Effector memory CD4-positive, alpha-beta T cell (primary cell): ENCODE measurements at regions not wholly inside any gene's neighbourhood (a gene's known extent, or its start where the extent isn't known, plus 50 kb on each side); places are given as distances from the start of the nearest gene placed in this dataset.
A peak's percentile ranks its signal among the peaks of the same experiment; 100 is the strongest.
"Not testable (repeated sequence)": the region's sequence is repeated elsewhere in the genome, so short reads cannot be mapped to it uniquely, and the experiment has no call there.

ENCODE experiments used
- DNase-seq, 3 donors: peaks; one replicate each; pipeline ENCODE4 v3.0.0-alpha.2; 2020
- H3K27ac ChIP-seq: 2 replicates; pipeline ENCODE4 v1.7.0; 2013; ENCODE audit warnings: mild to moderate bottlenecking, low read length, moderate library complexity; ENCODE audit not compliant: insufficient read depth, poor library complexity, severe bottlenecking
- H3K27me3 ChIP-seq: replicated peaks from 2 replicates; pipeline ENCODE4 v1.7.0; 2013; ENCODE audit warnings: mild to moderate bottlenecking, low read length; ENCODE audit not compliant: insufficient read depth, control insufficient read depth, poor library complexity, severe bottlenecking
- H3K36me3 ChIP-seq: 2 replicates; pipeline ENCODE4 v1.7.0; 2013; ENCODE audit warnings: mild to moderate bottlenecking, low read length, moderate library complexity; ENCODE audit not compliant: control insufficient read depth, insufficient read depth
- H3K4me1 ChIP-seq: 2 replicates; pipeline ENCODE4 v1.7.0; 2013; ENCODE audit warnings: low read length, mild to moderate bottlenecking; ENCODE audit not compliant: control insufficient read depth, insufficient read depth, poor library complexity, severe bottlenecking
- H3K4me3 ChIP-seq: 2 replicates; pipeline ENCODE4 v1.7.0; 2013; ENCODE audit warnings: low read length, low read depth, mild to moderate bottlenecking; ENCODE audit not compliant: insufficient read depth, poor library complexity, severe bottlenecking
- H3K9me3 ChIP-seq: 2 replicates; pipeline ENCODE4 v1.7.0; 2013; ENCODE audit warnings: mild to moderate bottlenecking, low read length, moderate library complexity; ENCODE audit not compliant: control insufficient read depth

DNA sequence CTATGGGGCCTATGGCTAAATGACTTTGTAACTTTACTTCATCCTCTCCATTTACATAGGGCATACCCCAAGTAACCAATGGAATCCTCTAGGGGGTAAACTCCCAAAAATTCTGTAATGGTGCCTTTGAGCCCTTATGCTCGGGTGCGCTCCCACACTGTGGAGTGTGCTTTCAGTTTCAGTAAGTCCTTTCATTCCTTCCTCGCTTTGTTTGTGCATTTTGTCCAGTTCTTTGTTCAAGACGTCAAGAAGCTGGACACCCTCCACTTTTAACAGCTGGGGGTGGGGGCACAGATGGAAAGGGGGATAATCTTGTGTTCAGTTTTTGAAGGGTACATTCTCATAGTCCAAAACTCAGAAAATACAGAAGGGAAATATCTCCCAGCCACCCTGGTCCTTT lies 84.4 kb upstream of the C2CD4B start:
- Histone ChIP-seq H3K27me3 (no peaks in the 10 kb centered on the region), H3K4me3 (no peak overlapping the region), H3K27ac (no peak overlapping the region), H3K36me3 (no peaks in the 10 kb centered on the region), H3K9me3 (no peaks in the 10 kb centered on the region), H3K4me1 (no peaks in the 10 kb centered on the region)
- no peak for DNase-seq

DNA sequence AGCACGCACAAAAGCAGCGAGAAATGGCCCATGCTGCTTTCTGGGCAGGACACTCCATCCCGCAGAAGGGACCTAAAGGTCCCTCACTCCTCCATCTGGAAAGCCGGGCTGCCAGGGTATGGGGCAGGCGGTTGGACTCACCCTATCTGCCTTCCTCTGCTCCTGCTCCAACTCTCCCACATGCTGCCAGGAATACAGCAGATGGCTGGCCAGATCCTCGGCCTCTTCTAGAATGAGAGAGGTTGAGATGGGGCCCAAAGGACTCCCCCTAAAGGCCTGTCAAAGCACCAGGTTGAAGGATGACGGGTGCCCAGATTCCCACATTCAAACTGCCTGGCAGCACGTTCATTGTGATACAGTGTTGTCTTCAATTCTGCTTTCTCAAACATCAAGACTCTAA lies 85.1 kb upstream of the C2CD4B start:
- H3K27me3 ChIP-seq: no peaks in the 10 kb centered on the region

DNA sequence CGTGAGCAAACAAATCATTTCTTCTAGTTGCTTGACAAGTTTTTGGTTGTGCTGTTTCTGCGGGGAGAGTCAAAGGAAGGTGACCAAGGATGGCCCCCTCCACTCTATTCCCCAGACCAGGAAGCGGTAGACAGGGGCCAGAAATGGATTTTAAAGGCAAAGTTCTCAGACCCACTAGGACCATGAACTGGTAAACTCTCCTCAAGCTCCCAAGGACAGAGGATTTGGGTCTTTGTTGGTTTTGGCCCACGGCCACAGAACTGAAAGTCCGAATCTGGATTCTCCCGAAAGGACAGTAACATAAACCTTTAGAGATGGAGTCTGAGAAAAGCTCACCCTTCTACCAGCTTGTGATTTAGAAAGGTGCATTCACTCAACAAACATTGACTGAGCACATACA lies 85.9 kb upstream of the C2CD4B start:
- Histone ChIP-seq H3K4me3 (no peak overlapping the region), H3K27me3 (no peaks in the 10 kb centered on the region), H3K4me1 (no peaks in the 10 kb centered on the region), H3K9me3 (no peaks in the 10 kb centered on the region), H3K36me3 (no peaks in the 10 kb centered on the region), H3K27ac (no peak overlapping the region)
- DNase-seq: no peak

More for the DNA sequence above, 85.1 kb upstream of the C2CD4B start:
- H3K4me3 ChIP-seq: no peak overlapping the region
- H3K36me3 ChIP-seq: no peaks in the 10 kb centered on the region
- no peaks in the 10 kb centered on the region for H3K4me1 ChIP-seq
- H3K27ac ChIP-seq: no peak overlapping the region
- no peak for DNase-seq
- H3K9me3 ChIP-seq: no peaks in the 10 kb centered on the region

DNA sequence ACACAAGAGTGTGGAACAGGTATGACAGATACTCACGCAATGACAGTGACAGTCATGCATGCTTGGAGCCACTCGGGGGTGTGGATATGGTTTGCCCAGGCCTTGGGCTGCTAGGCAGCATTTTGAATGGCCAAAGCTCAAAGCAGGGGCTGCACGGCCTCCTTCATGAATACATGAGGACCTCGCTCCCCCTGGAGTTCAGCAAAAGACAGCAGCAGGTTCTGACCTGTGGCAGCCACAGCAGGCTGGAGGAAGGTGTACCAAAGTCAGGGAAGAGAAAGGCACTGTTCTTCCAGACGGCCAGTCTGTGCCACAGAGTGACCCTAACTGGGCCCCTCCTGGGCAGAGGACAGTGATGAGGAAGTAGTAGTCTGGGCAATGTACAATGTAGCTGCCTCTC lies 88.2 kb upstream of the C2CD4B start:
- DNase-seq: no peak
- no peak overlapping the region for H3K27ac ChIP-seq
- no peaks in the 10 kb centered on the region for H3K27me3 ChIP-seq

DNA sequence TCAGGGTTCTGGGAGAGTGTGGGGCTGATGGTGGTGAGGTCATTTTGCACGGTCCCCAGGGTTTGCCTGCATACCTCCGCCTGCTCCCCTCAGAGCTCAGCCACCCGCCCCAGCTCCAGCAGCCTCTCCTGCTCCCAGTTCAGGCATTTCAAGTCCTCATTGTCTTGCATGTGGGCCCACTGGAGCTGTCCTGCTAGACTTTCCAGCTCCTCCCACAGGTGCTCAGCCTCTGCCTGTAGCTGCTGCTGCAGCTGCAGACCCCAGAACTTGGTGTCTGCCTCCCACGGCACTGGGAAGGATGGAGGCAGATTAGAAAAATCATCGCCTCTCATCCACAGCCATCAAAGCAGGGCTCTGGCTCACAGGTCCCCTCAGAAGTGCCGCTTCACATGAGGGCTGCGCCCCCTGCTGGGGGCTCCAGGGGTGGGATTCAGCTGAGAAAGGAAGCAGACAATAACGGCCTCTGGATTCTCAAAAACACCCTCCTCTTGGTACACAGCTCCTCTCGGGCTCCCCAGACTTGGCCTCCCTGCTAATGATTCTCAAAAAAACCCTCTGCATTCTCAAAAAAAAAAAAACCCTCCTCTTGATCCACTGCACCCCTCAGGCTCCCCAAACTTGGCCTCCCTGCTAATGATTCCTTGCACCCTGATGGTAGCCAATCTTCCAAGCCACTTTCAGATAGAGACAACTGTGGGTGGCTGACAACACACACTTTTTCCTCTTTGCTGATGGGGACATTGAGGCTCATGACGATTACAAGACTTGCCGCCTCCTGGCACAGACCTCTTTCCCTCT lies 89.3 kb upstream of the C2CD4B start:
- Histone ChIP-seq H3K36me3 (no peaks in the 10 kb centered on the region), H3K27ac (no peak overlapping the region), H3K27me3 (no peaks in the 10 kb centered on the region), H3K4me3 (no peak overlapping the region), H3K4me1 (no peaks in the 10 kb centered on the region), H3K9me3 (no peaks in the 10 kb centered on the region)
- DNase-seq: peak; percentile 17 to 42 (median 19)

More for the DNA sequence above, 88.2 kb upstream of the C2CD4B start:
- Histone ChIP-seq H3K4me3 (no peak overlapping the region), H3K9me3 (no peaks in the 10 kb centered on the region), H3K36me3 (no peaks in the 10 kb centered on the region), H3K4me1 (no peaks in the 10 kb centered on the region)

DNA sequence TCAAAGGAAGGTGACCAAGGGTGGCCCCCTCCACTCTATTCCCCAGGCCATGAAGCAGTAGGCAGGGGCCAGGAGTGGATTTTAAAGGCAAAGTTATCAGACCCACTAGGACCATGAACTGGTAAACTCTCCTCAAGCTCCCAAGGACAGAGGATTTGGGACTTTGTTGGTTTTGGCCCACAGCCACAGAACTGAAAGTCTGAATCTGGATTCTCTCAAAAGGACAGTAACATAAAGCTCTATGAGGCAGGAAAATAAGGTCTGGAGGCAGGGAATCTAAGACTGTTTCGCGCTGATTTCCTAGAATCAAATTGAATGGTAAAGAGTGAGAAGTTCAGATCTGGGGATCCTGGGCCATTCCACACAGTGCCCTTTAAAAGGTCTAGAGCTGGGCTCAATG lies 91.3 kb upstream of the C2CD4B start:
- not testable (repeated sequence) for H3K4me1 ChIP-seq, H3K27me3 ChIP-seq, H3K27ac ChIP-seq, H3K4me3 ChIP-seq, H3K9me3 ChIP-seq, H3K36me3 ChIP-seq, DNase-seq

DNA sequence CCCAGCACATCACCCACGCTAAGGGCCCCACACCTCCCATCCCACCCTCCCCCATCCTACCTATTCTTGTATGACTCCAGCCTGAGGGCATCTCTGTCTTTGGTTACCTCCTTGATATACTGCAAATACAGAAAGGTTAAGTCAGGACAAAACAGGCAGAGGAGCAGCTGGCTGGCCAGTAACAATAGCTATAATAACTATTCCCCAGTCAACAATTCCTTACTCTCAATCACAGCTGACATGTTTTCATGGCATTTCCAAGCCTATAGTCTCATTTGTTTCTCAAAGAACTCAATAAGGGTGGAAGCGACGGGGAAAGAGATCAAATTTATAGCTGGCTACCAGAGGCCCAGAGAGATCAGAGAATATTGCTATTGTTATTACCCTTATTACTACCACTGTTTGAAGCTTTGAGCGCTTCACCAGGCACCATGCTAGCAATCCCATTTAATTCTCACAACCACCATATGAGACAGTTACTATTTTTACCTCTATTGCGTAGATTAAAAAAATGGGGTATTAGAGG lies 93.0 kb upstream of the C2CD4B start:
- H3K27me3 ChIP-seq: no peaks in the 10 kb centered on the region
- no peaks in the 10 kb centered on the region for H3K9me3 ChIP-seq
- no peak for DNase-seq
- no peak overlapping the region for H3K4me3 ChIP-seq
- no peaks in the 10 kb centered on the region for H3K4me1 ChIP-seq
- H3K27ac ChIP-seq: no peak overlapping the region
- H3K36me3 ChIP-seq: no peaks in the 10 kb centered on the region

DNA sequence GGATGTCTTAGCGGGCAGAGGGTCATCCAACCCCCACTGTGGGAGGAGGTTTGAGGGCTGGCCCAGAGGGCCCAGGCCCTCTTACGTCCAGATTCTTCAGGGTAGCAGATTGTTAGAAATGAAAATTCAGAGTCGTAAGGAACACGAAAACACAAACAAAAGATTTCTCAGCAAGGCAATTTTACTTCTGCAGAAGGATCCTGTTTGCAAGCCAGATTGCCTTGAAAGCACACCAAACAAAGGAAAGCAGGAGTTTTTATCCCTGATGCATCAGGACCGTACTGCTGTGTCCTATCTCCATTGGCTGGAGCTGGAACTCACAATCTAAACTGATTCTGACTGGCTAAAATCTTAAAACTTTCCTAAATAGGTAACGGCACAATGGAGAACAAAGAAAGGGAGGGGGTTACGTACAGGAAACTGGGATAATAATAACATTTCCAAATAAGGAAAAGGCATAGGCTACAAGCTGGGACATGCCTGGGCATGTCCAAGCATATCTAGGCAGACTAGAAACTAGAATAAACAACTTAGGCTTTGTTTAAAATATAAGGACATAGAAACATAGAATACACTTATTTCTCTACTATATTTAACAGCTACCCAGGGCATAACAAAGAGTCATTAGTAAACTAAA lies 97.3 kb upstream of the C2CD4B start:
- Histone ChIP-seq H3K4me1 (no peaks in the 10 kb centered on the region), H3K36me3 (no peaks in the 10 kb centered on the region), H3K27me3 (no peaks in the 10 kb centered on the region), H3K9me3 (no peaks in the 10 kb centered on the region), H3K4me3 (no peak overlapping the region), H3K27ac (no peak overlapping the region)
- no peak for DNase-seq

DNA sequence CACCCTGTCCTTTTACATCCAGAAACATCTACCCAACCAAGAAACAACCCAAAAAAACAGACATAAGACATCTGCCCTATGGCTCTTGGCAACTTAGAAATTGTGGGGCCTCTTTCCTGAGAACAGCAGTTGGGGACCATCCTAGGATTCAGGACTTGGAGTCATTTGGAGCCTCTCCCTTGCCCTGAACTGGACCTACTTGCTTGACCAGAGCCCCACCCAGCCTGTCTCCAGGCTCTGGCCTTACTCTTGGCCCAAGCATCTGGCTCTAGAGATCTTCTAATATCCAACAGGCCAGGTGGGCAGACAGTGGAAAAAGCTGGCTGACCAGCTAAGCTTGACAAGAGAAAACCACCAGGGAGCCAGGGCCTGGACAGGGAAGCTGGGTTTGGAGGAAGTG lies 99.1 kb upstream of the C2CD4B start:
- H3K9me3 ChIP-seq: peaks cover 3% of the 10 kb centered on the region
- DNase-seq: no peak
- H3K36me3 ChIP-seq: no peaks in the 10 kb centered on the region

DNA sequence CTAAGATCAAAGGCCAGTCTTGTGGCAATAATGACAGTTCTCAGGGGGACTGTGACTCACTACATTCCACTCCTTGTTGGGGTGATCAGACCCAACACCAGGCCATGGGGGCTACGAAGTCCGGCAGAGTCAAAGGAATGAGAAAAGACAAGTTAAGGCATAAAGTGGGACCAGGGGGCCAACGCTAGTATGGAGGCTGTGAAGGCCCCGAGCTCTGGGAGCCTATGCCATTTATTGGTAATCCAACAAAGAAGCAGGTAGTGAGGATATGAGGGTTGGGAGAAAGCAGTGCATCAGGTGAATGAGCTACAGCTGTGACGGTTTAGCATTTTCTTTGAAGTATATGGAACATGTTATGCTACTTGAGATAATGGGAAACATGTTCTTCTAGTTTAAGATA lies 104.4 kb upstream of the C2CD4B start:
- no peak overlapping the region for H3K27ac ChIP-seq
- H3K27me3 ChIP-seq: no peaks in the 10 kb centered on the region
- no peak for DNase-seq
- no peak overlapping the region for H3K4me3 ChIP-seq
- H3K36me3 ChIP-seq: no peaks in the 10 kb centered on the region
- H3K4me1 ChIP-seq: no peaks in the 10 kb centered on the region
- H3K9me3 ChIP-seq: peaks cover 18% of the 10 kb centered on the region

More for the DNA sequence above, 99.1 kb upstream of the C2CD4B start:
- Histone ChIP-seq H3K27ac (no peak overlapping the region), H3K4me3 (no peak overlapping the region), H3K27me3 (no peaks in the 10 kb centered on the region), H3K4me1 (no peaks in the 10 kb centered on the region)
